ENCODE measurements at regions not wholly inside any gene's neighbourhood (a gene's known extent, or its start where the extent isn't known, plus 50 kb on each side); places are given as distances from the start of the nearest gene placed in this dataset.

DNA sequence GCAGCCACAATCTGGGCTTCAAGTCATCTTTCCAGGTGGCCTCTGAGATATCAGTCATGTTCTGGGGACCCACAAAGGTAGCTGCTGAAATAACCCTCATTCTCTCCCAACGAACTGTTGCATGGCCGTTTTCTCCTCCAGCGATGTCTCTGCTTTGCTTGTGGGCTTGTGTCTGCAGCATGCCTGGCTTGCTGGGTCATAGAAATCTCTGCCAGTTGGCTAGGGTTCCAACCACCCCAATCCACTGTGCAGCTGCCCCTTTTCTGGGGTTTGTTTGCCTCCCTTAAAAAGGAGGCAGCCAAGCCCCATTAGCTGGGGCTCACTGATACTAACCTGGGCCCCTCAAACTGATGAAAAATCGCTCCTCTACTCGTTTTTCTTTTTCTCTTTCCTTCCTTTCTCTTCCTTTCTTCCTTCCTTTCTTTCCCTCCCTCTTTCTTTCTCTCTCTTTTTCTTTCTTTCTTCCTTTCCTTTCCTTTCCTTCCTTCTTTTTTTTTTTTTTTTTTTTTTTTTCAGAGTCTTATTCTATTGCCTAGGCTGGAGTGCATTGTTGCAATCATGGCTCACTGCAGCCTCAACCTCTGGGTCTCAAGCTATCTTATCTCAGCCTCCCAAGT is 680.0 kb downstream of the EPHA4 start:
- no peak for TF ChIP-seq CTCF (IDR thresholded peaks at IDR 0.05)
- no peak for TF ChIP-seq ZFX (IDR thresholded peaks at IDR 0.05; ENCODE audit: borderline replicate concordance)

Measured in 22Rv1 (cell line).